HG02678 (cell line): ENCODE measurements at regions not wholly inside any gene's neighbourhood (a gene's known extent, or its start where the extent isn't known, plus 50 kb on each side); places are given as distances from the start of the nearest gene placed in this dataset.
A peak's percentile ranks its signal among the peaks of the same experiment; 100 is the strongest.

Experiments used
- ATAC-seq: cut with Tn5 transposase; IDR thresholded peaks from one replicate; pipeline ENCODE4 v1.9.1; 2021; ENCODE audit warnings: mild to moderate bottlenecking, moderate library complexity; ENCODE audit not compliant: unreplicated experiment

DNA sequence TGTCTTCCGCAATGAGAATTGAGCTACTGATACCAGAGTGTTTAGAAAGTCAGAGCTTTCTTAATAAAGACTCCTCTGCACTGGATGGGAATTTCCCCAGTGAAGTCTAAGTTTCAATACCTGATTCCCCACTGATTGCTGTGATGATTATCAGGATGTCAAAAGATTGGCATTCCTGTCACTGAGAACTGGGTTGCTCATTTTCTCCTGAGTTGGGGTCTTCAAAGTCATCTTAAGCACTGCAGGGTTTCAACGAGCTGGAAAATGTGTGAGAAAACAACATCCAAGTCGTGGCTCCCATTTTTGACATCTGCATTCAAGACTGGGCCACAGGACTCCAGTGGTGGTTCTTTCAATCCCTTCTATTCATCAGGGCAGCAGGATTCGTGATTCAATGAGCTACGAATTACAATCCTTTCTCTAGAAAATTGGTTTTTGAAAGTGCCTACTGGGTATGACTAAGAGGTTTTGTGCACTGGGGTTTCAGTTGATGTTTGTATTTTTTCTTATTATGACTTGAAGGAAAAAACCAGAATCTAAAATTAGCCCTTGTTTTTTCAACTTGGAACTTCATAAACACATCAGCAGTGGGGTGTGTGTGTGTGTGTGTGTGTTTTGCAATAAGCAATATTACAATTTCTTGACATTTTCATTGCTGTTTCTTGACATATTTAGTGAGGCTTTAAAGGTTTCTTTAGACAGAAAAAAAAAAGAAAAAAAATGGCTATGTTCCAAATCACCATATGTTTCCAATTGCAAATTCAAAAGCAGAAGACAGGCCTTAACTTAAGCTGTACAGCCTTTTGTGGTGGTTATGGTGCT lies 233.0 kb downstream of the FAM76B start:
- ATAC-seq, result peak; percentile 81

DNA sequence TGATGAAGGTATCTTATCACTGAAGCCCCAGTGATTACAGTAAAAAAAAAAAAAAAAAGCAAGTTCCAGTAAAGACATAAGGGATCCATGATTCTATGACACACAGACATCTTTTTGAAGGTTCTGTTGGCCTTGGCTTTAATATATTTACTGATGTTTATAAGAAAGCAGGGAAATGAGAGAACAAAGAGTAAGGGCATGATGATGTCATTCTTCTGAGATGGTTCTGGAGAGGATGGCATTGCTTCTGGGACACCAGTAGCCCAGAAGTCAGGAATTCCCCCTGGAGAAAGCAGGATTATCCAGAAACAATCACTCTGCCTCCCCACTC lies 233.6 kb downstream of the FAM76B start:
- no peak for ATAC-seq

DNA sequence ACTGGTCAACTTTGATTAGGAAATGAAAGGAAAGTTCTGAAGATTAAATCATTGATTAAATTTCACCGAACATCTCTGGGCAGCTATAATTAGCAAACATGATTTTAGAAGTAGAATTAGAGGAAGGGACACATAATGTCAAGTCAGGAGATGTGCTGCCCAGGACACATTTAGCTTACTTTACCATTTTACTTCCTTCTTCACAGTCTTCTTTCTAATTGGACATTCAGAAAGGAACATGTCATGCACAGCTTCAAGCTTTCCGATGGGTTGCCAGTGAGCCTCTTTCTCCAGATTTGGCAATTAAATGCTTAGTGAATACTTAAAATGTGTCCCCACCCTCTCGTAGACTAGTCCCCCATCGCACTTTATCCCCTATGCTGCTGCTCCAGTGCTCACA lies 234.7 kb downstream of the FAM76B start:
- no peak for ATAC-seq

DNA sequence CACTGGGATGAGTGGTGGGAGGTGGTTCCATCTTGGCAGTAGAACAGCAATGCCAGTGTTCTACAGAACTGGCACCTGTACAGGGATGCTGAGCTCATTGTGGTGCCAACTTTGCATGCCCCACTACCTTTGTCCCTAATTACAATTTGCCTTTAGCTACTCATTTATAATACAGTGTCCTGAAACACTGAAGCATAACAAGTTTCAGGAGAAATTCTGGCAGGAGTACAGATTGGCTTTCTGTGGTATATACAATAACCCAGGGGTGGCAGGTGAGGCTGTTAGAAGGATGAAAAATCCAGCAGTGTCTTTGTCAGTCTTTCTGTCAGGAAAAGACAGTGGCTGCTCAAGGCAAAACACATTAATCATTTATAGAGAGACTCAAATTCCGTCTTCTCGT lies 240.3 kb downstream of the FAM76B start:
- ATAC-seq, result no peak

DNA sequence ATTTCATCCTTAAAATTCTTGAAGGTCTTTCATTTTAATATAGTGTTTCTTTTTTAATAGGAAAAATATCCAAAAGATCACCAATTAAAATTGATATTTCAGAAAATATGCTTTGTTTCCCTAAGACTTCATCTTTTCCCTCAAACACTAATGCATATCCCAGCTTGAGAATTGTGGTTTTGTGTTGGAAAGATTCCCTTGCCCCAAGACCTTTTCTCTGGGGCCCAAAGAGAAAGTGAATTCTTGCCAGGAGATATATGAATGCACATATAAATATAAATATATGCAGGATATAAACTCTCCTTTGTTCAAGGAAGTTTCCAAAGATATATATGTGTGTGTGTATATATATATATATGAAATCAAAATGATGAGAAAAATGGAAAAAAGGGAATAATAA lies 241.2 kb downstream of the FAM76B start:
- no peak for ATAC-seq

DNA sequence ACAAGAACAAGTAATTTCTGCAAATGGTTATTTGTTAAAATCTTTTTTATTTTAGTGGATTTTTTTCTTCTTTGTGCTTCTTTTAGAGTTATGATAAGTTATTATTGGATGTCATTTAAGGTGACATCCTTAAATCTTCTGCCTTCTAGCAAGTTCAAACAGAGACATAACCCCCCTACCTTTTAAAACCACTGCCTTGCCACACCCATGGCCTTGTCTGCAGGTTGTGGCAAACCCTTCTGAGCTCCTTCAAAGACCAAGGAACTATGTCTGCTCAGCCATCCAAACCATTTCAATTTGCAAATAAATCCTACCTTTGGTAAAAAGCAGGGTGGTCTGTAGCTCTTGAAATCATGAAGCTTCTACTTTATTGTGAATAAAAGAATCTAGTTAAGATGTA lies 241.6 kb downstream of the FAM76B start:
- no peak for ATAC-seq

DNA sequence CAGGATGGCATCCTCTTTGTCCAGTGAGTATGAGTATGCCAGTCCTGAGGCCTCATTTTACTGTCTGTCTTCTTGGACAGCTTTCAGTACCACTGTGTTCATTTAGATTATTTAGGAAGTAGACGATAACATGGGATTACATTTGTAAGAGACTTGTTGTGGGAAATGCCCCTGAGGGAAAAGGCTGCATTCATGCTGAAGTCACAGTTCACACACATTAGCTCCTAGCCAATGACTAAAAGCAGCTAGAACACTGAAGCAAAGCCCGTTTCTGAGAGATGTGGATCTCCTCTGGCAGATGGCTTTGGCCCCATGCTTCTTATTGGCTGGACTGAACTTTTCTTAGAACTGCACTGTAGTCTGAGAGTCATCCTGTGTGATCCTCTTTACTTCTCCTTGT lies 242.4 kb downstream of the FAM76B start:
- no peak for ATAC-seq

DNA sequence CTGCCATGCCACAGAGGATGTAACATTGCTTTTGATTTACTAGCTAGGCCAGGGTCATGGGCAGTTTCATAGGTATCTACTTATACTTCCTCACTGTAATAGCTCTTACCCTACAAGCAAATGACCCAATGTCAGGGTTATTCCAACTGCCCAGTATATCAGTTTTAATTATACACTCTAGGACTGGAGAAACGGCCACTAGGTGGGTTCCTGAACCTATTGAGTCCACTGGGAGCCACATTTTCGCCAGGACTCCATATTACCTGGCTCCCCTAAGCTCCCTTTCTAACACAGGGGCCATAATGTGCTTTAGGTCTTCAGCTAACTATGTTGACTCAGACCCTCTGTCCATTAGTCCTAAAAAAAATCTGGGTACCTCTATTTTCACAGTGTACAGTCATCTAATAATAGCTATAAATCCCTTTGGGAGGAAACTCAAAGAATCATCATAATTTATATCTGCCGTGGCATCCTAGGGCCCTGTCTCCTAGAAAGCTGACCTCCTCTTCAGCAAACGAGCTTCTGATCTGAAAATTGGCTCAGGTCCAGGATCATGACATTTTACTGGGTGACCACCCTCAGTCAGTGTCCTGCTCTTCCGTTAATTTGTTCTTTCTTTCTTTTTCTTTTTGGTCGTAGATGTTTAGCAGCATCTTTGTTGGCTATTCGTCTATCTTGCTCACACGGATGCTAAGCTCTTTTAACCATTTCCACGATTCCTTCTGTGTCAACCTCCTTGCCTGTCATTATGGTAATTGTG lies 244.3 kb downstream of the FAM76B start:
- ATAC-seq, result no peak

DNA sequence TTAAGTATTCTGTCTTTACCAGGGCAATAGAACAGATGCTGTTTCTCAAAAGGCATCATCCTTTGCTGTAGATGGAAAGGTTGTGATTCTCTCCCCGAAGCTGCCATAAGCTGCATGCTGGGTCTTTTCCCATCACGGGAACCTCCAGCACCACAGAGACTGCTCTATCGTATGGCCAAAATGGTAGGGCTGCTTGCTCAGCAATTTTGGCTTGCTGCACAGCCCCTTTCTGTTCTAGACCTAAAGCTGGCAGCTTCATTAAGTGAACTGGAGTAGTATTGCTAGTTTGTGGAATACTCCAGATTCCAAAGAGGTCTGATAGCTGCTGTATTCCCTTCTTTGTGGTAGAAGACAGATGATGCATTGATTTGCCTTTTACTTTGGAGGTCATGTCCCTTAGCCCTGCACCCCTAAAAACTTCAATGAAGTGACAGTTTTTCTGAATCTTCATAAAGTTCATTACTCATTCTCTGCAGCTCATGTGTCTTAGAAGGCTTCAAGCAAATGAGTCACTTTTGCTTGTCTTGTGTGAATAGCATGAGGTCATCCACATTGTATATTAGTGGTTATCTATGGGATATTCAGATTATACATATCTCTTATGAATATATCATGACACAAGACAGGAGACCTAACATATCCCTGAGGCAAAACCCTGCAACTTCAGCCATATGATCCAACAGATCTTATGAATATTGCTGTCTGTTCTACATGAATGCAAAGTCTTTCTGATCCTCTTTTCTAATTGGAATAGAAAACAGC lies 245.3 kb downstream of the FAM76B start:
- no peak for ATAC-seq

DNA sequence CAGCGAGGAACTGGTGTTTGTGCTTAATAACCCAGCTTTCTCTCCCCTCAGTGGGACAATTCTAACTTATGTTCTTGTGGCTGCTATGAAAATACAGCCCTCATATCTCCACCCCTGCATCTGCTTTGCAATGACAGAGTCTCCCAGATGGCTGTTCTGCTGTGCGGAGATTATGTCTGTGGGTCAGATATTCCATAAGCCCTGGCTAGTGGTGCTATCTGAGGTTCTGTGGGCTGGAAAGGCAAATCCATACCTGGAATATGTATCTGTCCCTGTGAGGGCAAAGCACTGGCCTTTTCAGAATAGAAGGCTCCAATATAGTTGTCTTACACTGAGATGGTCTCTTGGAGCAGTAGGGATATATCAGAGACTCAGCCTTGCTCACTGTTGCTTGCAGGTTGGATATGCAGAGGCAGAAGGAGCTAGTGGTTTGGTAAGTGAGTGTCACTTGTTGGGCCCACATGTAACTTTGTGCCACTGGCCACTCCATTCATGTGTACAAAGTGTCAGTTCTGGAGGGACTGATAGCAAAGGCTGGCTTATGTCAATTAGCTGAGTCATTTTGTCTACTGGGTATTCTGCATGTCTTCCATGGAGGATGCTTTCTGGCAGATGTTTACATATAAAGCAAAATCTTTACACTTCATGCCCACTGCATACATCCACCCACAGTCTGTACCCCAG lies 246.6 kb downstream of the FAM76B start:
- no peak for ATAC-seq

DNA sequence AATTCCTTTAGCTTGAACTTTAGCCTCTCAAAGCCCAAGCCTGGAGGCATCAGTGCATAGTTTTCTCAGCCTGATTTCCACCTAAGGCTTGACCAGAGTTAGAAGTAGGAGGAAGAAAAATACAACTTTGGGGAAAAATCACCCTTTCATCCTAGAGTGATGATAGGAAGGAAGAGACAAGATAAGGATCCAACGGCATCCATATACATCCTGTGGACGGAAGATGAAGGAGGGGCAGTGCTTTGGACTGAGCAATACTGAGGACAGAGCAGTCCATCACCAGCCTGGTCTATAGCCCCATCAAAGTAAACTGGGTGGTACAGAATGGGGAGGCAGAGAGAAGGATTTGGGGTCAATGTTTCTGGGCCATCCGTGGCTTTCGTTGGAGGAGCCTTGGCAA lies 247.9 kb downstream of the FAM76B start:
- ATAC-seq, result no peak

DNA sequence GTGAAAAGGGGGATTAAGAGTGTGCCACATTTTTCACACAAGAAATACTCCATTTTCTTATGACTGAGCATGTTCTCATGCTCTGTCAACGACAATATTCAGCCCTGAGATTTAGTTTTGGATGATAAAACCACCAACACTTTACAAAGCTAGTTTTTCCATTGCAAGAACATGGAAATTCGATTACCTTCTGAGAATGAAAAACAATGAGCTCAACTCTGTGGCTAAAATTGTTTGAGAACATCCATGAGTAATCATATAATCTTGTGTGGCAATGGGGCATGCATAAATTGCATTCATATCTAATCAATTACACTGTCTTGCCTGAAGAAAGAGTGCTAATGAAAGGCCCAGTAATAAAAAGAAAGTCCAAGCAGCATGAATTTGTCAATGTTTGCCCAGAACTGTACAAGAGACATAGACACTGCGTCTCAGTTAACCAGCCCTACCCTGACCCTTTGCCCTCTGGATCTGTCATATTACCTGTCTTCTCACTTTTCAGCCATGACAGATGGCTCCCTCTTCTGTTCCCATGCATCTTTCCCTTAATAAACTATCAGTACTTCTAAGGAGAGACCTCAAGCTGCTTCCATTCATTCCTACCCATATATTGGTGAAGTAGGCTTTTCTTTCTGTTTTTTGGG lies 253.4 kb downstream of the FAM76B start:
- ATAC-seq, result no peak

DNA sequence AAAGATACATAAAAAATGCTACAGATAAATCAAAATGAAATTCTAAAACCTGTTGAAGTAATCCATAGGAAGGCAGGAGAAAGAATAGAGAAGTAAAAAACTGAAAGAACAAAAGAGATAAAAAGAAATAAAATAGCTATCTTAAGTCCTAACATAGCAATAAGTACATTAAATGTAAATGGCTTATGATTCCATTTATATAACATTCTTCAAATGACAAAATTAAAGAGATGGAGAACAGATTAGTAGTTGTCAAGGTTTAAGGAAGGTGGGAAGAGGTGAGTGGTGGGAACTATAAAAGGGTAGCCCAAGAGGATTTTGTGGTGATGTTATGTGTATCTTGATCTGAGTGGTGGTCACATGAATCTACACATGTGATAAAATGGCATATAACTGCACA lies 254.8 kb downstream of the FAM76B start:
- ATAC-seq, result no peak

DNA sequence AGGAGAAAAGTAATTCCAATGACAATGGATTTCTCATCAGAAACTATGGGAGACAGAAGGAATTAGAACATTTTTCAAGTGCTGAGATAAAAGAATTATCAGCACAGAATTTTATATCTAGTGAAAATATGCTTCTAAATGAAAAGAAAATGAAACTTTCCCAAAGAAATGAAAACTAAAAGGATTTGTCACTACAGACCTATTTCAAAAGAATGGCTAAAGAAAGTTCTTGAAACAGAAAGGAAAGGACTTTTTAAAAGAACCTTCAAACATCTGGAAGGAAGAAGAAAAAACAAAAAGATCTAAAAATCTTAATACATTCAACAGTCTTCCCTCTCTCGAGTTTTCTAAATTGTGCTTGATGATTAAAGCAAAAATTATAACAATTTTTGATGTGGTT lies 255.4 kb downstream of the FAM76B start:
- ATAC-seq, result no peak

DNA sequence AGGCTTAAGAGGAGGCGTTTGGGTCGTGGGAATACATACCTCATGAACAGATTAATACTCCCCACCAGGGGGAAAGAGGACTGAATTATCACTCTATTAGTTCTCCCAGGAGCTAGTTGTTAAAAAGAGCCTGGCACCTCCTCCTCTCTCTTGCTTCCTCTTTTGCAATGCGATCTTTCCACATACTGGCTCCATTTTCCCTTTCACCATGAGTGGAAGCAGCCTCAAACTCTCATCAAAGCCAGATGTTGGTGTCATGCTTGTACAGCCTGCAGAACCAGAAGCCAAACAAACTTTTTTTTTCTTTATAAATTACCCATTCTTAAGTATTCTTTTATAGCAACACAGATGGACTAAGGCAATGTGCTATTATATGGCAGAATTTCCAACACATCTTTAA lies 258.5 kb downstream of the FAM76B start:
- ATAC-seq, result no peak

DNA sequence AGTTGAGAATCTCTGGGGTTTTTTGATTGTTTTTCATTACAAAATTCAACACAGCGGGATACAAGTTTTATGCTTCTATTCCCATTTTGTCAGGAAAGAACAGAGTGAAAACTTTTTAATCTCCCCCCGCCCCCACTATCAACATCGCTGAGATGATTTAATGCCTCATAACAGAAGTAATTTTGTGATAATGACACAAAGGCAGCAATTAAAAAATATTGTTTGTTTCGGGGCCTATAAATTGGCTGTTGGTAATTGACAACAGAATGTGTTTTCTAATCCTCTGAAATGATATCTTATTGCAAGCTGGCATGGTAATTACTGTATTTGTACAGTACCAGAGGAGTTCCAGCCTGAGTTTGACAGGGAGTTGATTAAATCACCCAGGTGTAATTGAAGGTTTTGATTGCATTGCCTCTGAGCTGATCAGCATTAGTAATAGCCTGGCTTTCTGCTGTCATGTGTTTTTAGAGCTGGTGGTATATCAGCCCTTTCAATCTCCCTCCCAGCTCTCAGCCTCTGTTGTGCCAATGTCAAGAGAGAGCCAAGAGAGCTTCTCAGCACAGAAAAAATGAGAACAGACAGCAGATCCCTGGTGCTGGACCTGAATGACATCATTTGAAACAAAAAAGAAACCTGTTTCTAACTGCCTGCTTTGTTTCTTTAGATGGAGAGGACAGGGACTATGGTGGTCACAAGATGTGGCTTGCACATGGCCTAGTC lies 265.1 kb downstream of the FAM76B start:
- no peak for ATAC-seq

DNA sequence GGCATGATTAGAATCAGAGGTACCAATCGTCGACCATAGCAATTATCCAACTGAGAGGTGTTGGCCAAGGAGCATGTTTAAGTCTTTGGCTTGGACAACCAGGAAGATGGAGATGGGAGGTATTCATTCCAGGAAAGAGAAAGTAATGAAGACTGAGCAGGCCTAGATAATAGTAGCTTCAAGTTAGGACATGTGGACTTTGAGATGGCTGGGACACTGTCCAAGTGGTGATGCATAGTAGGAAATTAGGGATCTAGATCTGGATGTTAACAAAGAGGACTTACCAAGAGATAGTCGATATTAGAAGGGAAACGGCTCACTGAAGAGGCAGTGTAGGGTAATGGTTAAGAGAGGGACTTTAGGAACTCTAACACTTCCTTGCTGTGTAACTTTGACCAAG lies 266.7 kb downstream of the FAM76B start:
- ATAC-seq, result no peak

DNA sequence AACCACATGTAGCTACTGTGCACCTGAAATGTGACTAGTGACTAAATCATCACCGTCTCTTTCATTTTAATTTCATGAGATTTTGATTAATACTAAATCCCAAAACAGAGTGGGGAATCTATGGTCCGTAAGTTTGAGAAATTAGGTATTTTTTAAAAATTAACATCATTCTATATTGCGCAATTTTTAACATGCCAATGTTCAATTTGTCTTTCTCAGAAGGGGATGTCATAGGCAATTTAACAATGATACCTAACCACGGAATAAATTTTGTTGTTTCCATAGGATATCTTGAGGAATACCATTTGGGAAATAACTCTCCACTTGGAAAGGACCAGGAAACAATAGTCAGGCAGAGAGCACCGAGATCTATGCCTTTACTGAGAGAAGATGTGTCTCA lies 267.7 kb downstream of the FAM76B start:
- no peak for ATAC-seq

DNA sequence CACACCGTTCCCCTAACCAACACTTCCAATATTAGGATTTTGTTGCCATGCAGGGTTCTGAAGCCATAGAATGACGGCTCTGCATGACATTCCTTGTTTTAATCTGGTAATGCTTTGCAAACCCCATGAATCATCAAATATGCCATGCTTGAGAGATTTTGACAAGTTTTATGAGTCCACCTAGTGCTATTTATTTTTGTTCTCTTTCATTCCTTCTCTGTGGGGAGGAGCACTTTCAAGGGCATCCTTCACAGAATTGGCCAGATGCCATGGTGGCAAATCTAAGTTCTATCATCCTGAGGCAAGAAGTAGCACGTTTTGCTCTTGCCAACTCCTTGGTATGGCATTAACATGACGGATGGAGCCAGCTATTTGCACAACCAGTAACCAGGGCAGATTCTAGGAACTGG lies 268.4 kb downstream of the FAM76B start:
- ATAC-seq, result no peak
